Inflammatory macrophage treated with lipopolysaccharide for 1 hour (primary cell): ENCODE measurements at regions not wholly inside any gene's neighbourhood (a gene's known extent, or its start where the extent isn't known, plus 50 kb on each side); places are given as distances from the start of the nearest gene placed in this dataset.

Experiments used
- DNase-seq, 2 donors: peaks; one replicate each; pipeline ENCODE4 v3.0.0-alpha.2; 2020 to 2022

GRCh38 chr4:181507938-181508337 lies 735.3 kb upstream of the TENM3 start:
- DNase-seq, result no peak

GRCh38 chr4:181508601-181509000 lies 734.6 kb upstream of the TENM3 start:
- no peak for DNase-seq

- DNase-seq, result no peak
Observed at GRCh38 chr4:181509073-181509472, 734.1 kb upstream of the TENM3 start.

DNA sequence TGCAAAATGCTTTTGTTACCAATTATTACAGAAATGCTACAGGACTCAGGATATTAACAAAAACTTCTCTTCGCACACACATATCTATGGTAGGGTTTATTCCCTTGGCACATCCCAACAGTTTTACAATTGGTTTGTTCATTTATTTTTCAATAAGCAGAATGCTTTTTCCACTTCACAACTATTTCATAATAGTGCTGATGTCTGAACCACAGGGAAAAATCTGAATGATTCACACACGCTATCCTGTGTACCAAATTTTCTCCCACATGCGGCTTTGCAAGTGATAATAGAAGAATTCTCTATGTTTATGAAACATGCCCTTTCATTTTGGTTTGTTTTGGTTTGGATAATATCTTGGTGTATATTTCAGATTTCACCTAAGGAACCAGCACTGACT lies 725.7 kb upstream of the TENM3 start:
- no peak for DNase-seq

DNA sequence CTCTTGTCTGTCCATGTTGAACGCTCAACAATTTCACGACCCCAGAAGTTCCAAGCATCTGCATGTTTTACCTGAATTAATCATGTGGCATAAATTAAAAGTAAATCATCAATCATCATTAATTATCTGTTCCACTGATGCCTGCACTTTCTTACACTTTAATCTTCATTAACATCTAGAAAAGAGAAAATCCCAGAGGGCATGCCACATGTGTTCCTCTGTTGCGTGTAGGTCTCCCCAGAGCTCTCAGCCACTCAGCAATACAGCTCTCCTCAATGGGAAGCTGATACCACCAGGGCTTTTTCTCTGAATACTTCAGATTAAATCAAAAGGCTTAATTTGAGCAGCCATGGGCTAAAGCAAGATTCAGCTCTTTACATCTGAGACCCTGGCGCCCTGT lies 722.4 kb upstream of the TENM3 start:
- DNase-seq, result no peak

DNA sequence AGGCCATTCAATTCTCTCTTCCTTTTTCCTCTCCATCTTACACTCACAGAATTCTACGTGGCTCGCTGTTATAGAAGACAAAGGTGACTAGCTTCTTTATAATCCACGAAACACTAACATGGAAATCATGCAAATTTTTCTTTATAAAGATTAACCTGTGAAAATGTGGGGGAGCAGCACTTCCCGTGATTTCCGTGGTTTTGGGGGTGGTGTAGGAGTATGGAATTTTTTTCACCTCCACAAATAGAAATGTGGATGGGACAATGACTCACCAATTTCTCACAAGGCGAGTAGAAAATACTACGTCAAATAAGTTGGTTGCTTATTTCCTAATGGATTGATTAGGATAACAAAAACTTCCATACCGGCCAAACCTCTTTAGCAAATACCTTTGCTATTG lies 719.2 kb upstream of the TENM3 start:
- no peak for DNase-seq

DNA sequence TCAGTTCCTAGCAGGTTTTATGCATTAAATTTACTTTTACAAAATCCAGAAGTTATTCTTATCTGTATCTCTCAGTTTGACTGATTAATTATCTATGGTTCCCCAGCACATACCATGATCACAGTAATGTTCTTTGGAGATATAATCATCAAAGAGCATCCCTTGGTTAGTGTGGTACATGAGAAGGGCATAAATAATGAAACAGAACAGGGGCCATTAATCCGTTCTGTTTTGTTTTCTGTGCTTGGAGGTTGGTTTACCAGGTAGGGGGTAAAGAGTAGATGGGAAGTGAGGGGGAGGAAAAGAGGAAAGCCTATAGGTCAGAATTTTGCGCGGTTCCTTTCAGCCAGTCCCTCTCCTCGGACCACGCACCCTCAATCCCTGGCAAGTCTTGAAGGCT lies 718.7 kb upstream of the TENM3 start:
- no peak for DNase-seq

DNA sequence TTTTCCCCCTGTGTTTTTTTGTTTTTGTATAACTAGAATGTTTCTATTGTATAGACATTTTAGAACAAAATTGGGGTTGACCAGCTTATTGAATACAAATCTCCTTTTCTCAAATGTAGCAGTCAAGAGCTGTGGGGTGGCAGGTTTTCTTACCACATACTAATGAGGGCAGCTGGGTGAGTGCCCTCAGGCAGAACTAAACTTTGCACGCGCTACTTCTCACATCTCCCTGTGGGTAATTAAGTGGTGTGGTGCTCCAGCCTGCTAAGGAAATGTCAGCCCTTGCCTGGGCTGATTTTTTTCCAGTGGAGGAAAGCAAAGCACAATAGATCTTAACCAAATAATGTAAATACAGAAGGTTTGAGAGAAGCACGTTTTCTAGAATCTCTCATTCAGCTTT lies 717.6 kb upstream of the TENM3 start:
- DNase-seq, result no peak

- peak; percentile 17 to 71 for DNase-seq
Observed at GRCh38 chr4:181528570-181529184, 714.5 kb upstream of the TENM3 start.

DNA sequence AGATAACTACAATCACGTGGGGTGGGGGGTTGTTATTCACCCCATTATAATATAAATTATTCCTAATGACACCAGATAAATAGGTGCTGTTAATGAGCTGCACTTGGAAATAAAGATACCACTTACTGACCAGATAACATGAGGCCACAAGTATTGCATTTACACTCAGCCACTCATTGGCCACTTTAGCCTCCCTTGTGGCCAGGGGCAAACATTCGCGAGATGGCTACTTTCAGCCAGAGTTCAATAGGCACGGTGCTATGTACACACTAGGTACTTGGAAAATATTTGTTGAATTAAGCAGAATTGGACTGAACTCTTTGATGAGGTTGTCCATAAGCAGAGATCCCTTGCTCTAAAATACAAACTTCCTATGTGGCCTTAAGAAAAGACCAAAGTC lies 713.7 kb upstream of the TENM3 start:
- no peak for DNase-seq

DNA sequence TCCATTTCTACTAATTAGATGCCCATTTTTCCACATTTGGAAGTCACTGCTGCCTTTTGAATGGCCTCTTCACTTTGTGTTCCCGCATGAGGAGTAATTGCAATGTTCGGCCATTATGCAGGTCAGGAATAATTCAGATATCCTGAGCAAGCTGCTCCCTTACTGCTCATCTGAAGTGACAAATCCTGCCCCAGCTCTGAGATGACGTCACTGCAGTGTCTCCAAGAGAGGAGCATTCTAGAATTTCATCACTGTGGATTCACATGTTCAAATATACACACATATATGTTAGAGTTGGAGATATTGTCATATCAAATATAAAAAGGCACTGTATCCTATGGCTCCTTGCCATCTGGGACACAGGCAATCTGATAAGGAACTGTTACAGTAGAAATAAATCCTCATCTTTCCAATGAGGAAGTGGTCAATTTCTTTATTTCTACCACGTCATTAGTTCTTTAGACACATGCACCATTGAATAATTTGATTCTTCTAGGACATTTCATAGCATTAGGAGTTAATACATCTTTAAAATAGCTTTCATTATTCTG lies 706.9 kb upstream of the TENM3 start:
- DNase-seq, result no peak

GRCh38 chr4:181536811-181537434 lies 706.3 kb upstream of the TENM3 start:
- DNase-seq, result no peak

GRCh38 chr4:181538431-181538830 lies 704.8 kb upstream of the TENM3 start:
- no peak for DNase-seq

DNA sequence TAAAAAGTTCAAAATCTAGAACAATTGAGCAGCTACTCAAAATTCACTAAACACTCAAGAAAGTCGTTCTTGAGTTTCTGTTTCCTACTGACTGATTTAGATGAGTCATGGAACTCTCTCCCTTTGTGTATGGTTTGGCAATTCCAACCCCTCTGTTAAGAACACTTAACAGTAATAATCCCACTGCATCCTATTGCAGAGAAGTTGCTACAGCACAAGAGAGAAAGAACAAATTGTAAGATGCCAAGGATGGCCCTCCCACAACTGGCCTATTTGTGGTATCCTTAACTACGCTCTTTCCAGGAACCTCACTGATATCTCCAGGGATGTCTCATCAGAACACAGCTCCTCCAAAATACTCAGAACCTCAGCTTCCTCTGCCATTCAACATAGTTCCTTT lies 701.8 kb upstream of the TENM3 start:
- no peak for DNase-seq

- no peak for DNase-seq
Observed at GRCh38 chr4:181548873-181549575, 694.2 kb upstream of the TENM3 start.

DNA sequence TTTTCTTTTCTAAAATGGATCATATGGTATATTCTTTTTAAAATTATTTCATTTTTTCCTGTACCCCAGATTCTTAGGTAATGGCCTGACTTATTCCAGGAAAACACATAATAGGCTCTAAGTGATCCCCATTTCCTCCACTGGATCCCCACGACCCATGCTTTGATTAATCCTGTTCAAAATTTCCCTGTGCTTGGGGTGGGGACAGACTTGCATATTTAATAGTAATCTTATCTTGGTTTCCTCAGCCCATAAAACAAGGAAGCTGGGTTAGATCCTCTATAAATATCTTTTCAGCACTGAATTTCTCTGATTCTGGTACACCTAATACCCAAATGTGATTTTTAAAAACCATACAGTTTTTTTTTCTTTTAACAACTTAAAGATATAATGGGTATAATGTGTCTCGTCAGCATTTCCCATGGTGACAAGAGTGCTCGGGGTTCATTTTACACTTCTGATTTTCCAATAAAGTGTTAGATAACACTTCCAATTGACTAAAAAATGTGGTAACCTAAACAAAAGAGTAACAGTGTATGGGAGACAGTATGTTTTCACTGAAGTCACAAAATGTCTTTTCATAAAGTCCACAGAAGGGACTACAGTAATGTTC lies 693.5 kb upstream of the TENM3 start:
- no peak for DNase-seq

- no peak for DNase-seq
Observed at GRCh38 chr4:181550381-181550780, 692.8 kb upstream of the TENM3 start.

- DNase-seq, result no peak
Observed at GRCh38 chr4:181559637-181560036, 683.6 kb upstream of the TENM3 start.

DNA sequence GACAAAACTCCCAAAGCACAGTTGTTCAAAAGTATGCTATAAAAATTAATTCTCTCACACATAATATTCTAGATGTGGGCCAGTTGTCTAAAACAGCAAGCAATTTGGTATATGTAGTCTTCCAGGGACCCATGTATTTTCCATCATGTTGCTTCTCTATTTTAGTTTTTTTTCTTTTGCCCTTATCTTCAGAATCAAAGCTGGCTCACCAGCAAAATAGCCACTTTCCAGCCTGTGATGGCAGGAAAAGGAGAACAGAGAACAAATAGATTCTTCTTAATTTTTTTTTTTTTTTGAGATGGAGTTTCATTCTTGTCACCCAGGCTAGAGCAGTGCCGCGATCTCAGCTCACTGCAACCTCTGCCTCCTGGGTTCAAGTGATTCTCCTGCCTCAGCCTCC lies 680.8 kb upstream of the TENM3 start:
- no peak for DNase-seq

DNA sequence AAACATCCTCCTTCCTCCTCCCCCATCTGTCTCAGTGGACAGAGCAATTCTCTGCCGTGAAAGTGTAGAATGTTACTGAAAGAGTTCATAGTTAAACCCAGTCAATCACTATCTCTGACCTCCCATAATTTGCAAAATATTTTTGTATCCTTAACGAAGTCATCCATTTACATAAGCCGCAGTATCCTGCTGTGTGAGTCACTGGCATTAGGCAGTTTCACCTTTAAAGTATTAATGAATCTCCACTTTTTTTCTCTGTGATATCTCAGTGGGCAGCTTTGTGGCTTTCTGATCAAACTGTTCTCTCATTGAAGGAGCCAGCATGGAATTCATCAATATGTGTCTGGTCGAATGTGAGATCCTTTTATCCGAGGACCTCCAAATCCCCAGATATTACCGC lies 678.6 kb upstream of the TENM3 start:
- DNase-seq, result no peak

DNA sequence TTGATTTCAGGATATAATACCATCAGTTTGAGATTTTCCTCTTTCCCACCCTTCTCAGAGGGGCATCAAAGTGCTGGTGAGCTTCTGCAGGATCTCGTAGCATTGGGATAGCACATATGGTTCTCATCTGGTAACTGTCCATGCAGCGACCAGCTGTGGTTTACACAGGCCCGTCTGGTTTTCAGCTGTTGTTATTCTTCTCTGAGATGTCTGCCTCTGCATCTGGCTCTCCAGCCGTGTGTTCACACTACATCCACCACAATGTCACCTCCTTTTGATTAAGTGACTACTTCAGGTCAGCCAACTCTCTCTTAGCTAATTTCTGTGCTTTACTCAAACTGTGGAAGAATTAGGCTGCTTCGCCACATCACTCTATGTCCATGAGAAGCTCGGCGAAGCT lies 676.7 kb upstream of the TENM3 start:
- DNase-seq, result no peak

GRCh38 chr4:181569553-181569952 lies 673.6 kb upstream of the TENM3 start:
- DNase-seq, result no peak

DNA sequence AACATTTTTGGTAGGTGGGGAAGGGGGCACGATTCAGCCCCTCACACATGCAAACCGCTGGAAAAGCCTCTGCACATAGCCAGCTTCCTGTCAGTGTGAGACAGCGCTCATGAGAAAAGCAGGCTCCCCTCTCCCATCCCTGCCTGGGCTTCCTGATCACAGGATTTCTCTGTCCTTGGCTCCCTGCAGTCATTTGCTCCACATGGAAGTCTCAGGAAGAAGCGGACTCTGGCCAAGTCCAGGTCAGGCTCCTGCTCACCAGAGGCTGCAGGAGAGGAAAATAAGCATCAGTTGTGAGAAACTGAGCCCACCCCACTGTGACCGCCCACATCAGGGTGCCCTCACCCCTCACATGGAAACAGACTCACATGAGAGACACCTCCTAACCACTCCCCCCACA lies 664.3 kb upstream of the TENM3 start:
- DNase-seq, result no peak

- no peak for DNase-seq
Observed at GRCh38 chr4:181579486-181579885, 663.7 kb upstream of the TENM3 start.
